ENCODE measurements at regions not wholly inside any gene's neighbourhood (a gene's known extent, or its start where the extent isn't known, plus 50 kb on each side); places are given as distances from the start of the nearest gene placed in this dataset.
"Not testable (repeated sequence)": the region's sequence is repeated elsewhere in the genome, so short reads cannot be mapped to it uniquely, and the experiment has no call there.

- TF ChIP-seq CTCF (IDR thresholded peaks at IDR 0.05) = no peak
- no peak for TF ChIP-seq EP300 (IDR thresholded peaks at IDR 0.05)
- no peak overlapping the region for H3K4me3 ChIP-seq
- no peaks in the 10 kb centered on the region for H3K36me3 ChIP-seq
- no peaks in the 10 kb centered on the region for H3K4me1 ChIP-seq
- H3K27ac ChIP-seq (replicated peaks in 1 of 4) = no peak overlapping the region
- intact Hi-C loops (cut with DNase I) = no loop called here
- 70% methylated on average over 4 of the region's 4 CpGs for WGBS
- DNase-seq (ENCODE audit: extremely low spot score) = no peak
- peaks cover 0 to 24% (median 0%) of the 10 kb centered on the region in 4 donors for H3K27me3 ChIP-seq
- no peaks in the 10 kb centered on the region for H3K9me3 ChIP-seq
Observed at GRCh38 chr14:95616745-95617144, 69.5 kb upstream of the TCL1B start.

GRCh38 chr14:95619785-95620417, 66.3 kb upstream of the TCL1B start:
- TF ChIP-seq POLR2AphosphoS5 (IDR thresholded peaks at IDR 0.05) = no peak
- no peak for TF ChIP-seq CTCF (IDR thresholded peaks at IDR 0.05)
- no peak for TF ChIP-seq POLR2A (IDR thresholded peaks at IDR 0.05; ENCODE audit: low read depth)
- no peak for TF ChIP-seq EP300 (IDR thresholded peaks at IDR 0.05)
- Histone ChIP-seq H3K27me3 (peaks cover 0 to 23% (median 0%) of the 10 kb centered on the region in 4 donors), H3K9me3 (peaks cover 0 to 5% (median 0%) of the 10 kb centered on the region in 4 donors), H3K4me3 (no peak overlapping the region), H3K36me3 (no peaks in the 10 kb centered on the region), H3K4me1 (no peaks in the 10 kb centered on the region), H3K27ac (replicated peaks in 1 of 4) (no peak overlapping the region)
- intact Hi-C loops (cut with DNase I) = no loop called here
- WGBS = 66% methylated on average over 10 of the region's 12 CpGs
- no peak for DNase-seq (ENCODE audit: extremely low spot score)

GRCh38 chr14:95620659-95621059, 65.6 kb upstream of the TCL1B start:
- TF ChIP-seq CTCF (IDR thresholded peaks at IDR 0.05) = no peak
- TF ChIP-seq POLR2AphosphoS5 (IDR thresholded peaks at IDR 0.05) = no peak
- no peak for TF ChIP-seq POLR2A (IDR thresholded peaks at IDR 0.05; ENCODE audit: low read depth)
- TF ChIP-seq EP300 (IDR thresholded peaks at IDR 0.05) = no peak
- Histone ChIP-seq H3K27me3 (peaks cover 0 to 23% (median 0%) of the 10 kb centered on the region in 4 donors), H3K27ac (replicated peaks in 1 of 4) (no peak overlapping the region), H3K36me3 (no peaks in the 10 kb centered on the region), H3K4me1 (no peaks in the 10 kb centered on the region), H3K4me3 (no peak overlapping the region), H3K9me3 (peaks cover 0 to 5% (median 0%) of the 10 kb centered on the region in 4 donors)
- no peak for DNase-seq (ENCODE audit: extremely low spot score)
- WGBS = 60% methylated on average over 16 of the region's 16 CpGs
- intact Hi-C loops (cut with DNase I) = no loop called here

GRCh38 chr14:95623195-95623594, 63.0 kb upstream of the TCL1B start:
- DNase-seq (ENCODE audit: extremely low spot score) = no peak
- 67% methylated on average over 5 of the region's 5 CpGs for WGBS
- Histone ChIP-seq H3K9me3 (peaks cover 0 to 5% (median 0%) of the 10 kb centered on the region in 4 donors), H3K36me3 (no peaks in the 10 kb centered on the region), H3K27me3 (peaks cover 0 to 23% (median 0%) of the 10 kb centered on the region in 4 donors), H3K4me3 (no peak overlapping the region), H3K4me1 (no peaks in the 10 kb centered on the region), H3K27ac (replicated peaks in 1 of 4) (no peak overlapping the region)
- intact Hi-C loops (cut with DNase I) = no loop called here
- TF ChIP-seq EP300 (IDR thresholded peaks at IDR 0.05) = no peak
- TF ChIP-seq POLR2AphosphoS5 (IDR thresholded peaks at IDR 0.05) = no peak
- no peak for TF ChIP-seq CTCF (IDR thresholded peaks at IDR 0.05)
- TF ChIP-seq POLR2A (IDR thresholded peaks at IDR 0.05; ENCODE audit: low read depth) = no peak

- H3K27ac ChIP-seq (replicated peaks in 1 of 4); H3K4me3 ChIP-seq; H3K4me1 ChIP-seq; DNase-seq (ENCODE audit: extremely low spot score); intact Hi-C loops (cut with DNase I); H3K27me3 ChIP-seq; H3K36me3 ChIP-seq: not testable (repeated sequence)
- WGBS = 79% methylated on average over 2 of the region's 2 CpGs
- peaks cover 0 to 14% (median 3%) of the 10 kb centered on the region in 4 donors for H3K9me3 ChIP-seq
Observed at GRCh38 chr14:95625710-95626109, 60.5 kb upstream of the TCL1B start.
